IMR-90 (cell line): ENCODE measurements at regions not wholly inside any gene's neighbourhood (a gene's known extent, or its start where the extent isn't known, plus 50 kb on each side); places are given as distances from the start of the nearest gene placed in this dataset.

Experiments
- ATAC-seq: fragments of 200-7000 bp; cut with Tn5 transposase; 2 replicates; pipeline ENCODE4 v1.9.1; 2020; ENCODE audit warnings: low read depth, mild to moderate bottlenecking, moderate library complexity
- BruUV-seq: library from RNA; stranded (reverse); fragments of 400-500 nt; replicated peaks from 2 replicates; lab custom pipeline; 2021; lab: Mats Ljungman, UMichigan
- CTCF ChIA-PET: fragments of 300-600 bp; formaldehyde crosslinking; extraction: SDS; loops from one replicate; lab custom pipeline; 2021; ENCODE audit warnings: antibody characterized with exemption; lab: Yijun Ruan, JAX
- POLR2A ChIA-PET: fragments of 300-600 bp; sonication (Branson Sonifier 250); formaldehyde crosslinking; loops from one replicate; lab custom pipeline; 2022; ENCODE audit warnings: antibody characterized with exemption; ENCODE audit not compliant: unreplicated experiment; lab: Charles Lee
- DNase-seq: peaks from one replicate; pipeline ENCODE4 v3.0.0; 2013
- H2AFZ ChIP-seq: replicated peaks from 2 replicates; pipeline ENCODE3; 2013; ENCODE audit warnings: low read length, mild to moderate bottlenecking; ENCODE audit not compliant: poor library complexity
- H2AK5ac ChIP-seq: 2 replicates; pipeline ENCODE4 v1.6.1; 2013; ENCODE audit warnings: low read depth, low read length, inconsistent platforms
- H2AK9ac ChIP-seq: replicated peaks from 2 replicates; pipeline ENCODE3; 2013; ENCODE audit warnings: mild to moderate bottlenecking, low read depth, low read length, moderate library complexity; ENCODE audit not compliant: poor library complexity
- H2BK120ac ChIP-seq: 2 replicates; pipeline ENCODE4 v1.6.1; 2013; ENCODE audit warnings: low read depth, low read length, inconsistent platforms
- H2BK15ac ChIP-seq: 3 replicates; pipeline ENCODE4 v1.6.1; 2013; ENCODE audit warnings: low read depth, low read length, inconsistent platforms
- H2BK20ac ChIP-seq: 2 replicates; pipeline ENCODE4 v1.6.1; 2013; ENCODE audit warnings: low read depth, mild to moderate bottlenecking, inconsistent platforms, low read length, moderate library complexity
- H2BK5ac ChIP-seq: 2 replicates; pipeline ENCODE4 v1.6.1; 2013; ENCODE audit warnings: mild to moderate bottlenecking, low read depth, low read length, inconsistent platforms; ENCODE audit not compliant: poor library complexity, severe bottlenecking
- H3K14ac ChIP-seq: replicated peaks from 2 replicates; pipeline ENCODE4 v1.6.1; 2013; ENCODE audit warnings: low read depth, low read length, inconsistent platforms
- H3K18ac ChIP-seq: 2 replicates; pipeline ENCODE4 v1.6.1; 2013; ENCODE audit warnings: low read depth, low read length, control low read depth
- H3K23ac ChIP-seq: 2 replicates; pipeline ENCODE4 v1.6.1; 2013; ENCODE audit warnings: low read depth, low read length, inconsistent platforms
- H3K27ac ChIP-seq: 2 replicates; pipeline ENCODE4 v1.5.1; 2013; ENCODE audit warnings: mild to moderate bottlenecking, control low read depth, low read length; ENCODE audit not compliant: insufficient read depth
- H3K27me3 ChIP-seq: 2 replicates; pipeline ENCODE4 v1.6.1; 2013; ENCODE audit warnings: low read length; ENCODE audit not compliant: control insufficient read depth, insufficient read depth
- H3K36me3 ChIP-seq: 2 replicates; pipeline ENCODE4 v1.6.1; 2013; ENCODE audit warnings: low read length, mixed read lengths; ENCODE audit not compliant: control insufficient read depth, insufficient read depth
- H3K4ac ChIP-seq: 2 replicates; pipeline ENCODE4 v1.6.1; 2013; ENCODE audit warnings: low read depth, low read length, inconsistent platforms
- H3K4me1 ChIP-seq: 2 replicates; pipeline ENCODE4 v1.6.1; 2013; ENCODE audit warnings: low read length, mixed read lengths; ENCODE audit not compliant: control insufficient read depth, insufficient read depth
- H3K4me2 ChIP-seq: 2 replicates; pipeline ENCODE4 v1.6.1; 2013; ENCODE audit warnings: low read depth, mild to moderate bottlenecking, control low read depth, low read length, moderate library complexity
- H3K4me3 ChIP-seq: 2 replicates; pipeline ENCODE4 v1.5.1; 2013; ENCODE audit warnings: low read depth, mild to moderate bottlenecking, control low read depth, low read length, moderate library complexity; ENCODE audit not compliant: insufficient read depth
- H3K56ac ChIP-seq: 2 replicates; pipeline ENCODE4 v1.6.1; 2013; ENCODE audit warnings: low read length, inconsistent platforms; ENCODE audit not compliant: insufficient read depth; ENCODE audit errors: extremely low read depth
- H3K79me1 ChIP-seq, 2 experiments: 2 replicates each; pipeline ENCODE4 v1.6.1; 2013; ENCODE audit warnings: low read length in 2 of 2, inconsistent platforms in 1 of 2, low read depth in 1 of 2
- H3K9ac ChIP-seq: 2 replicates; pipeline ENCODE4 v1.6.1; 2013; ENCODE audit warnings: low read depth, low read length, control low read depth
- H3K9me1 ChIP-seq: 2 replicates; pipeline ENCODE4 v1.6.1; 2013; ENCODE audit warnings: low read length, inconsistent platforms; ENCODE audit not compliant: insufficient read depth
- H3K9me3 ChIP-seq: 2 replicates; pipeline ENCODE4 v1.6.1; 2013; ENCODE audit warnings: low read length; ENCODE audit not compliant: control insufficient read depth, insufficient read depth
- H4K20me1 ChIP-seq: 2 replicates; pipeline ENCODE4 v1.6.1; 2013; ENCODE audit warnings: low read length, inconsistent platforms; ENCODE audit not compliant: insufficient read depth
- H4K5ac ChIP-seq: 2 replicates; pipeline ENCODE4 v1.6.1; 2013; ENCODE audit warnings: mild to moderate bottlenecking, low read depth, low read length, control low read depth
- H4K8ac ChIP-seq, 2 experiments: 2 replicates each; pipeline ENCODE4 v1.6.1; 2013; ENCODE audit warnings: low read depth in 2 of 2, low read length in 2 of 2, control low read depth in 1 of 2, inconsistent platforms in 1 of 2
- H4K91ac ChIP-seq: 2 replicates; pipeline ENCODE4 v1.6.1; 2013; ENCODE audit warnings: low read depth, low read length, inconsistent platforms; ENCODE audit not compliant: insufficient read depth
- CEBPB ChIP-seq: IDR thresholded peaks from 2 replicates; pipeline ENCODE4 v1.6.1; 2012; ENCODE audit warnings: low read depth, low read length, improper control_type of control experiment
- CHD1 ChIP-seq: IDR thresholded peaks from 2 replicates; pipeline ENCODE4 v1.6.1; 2012; ENCODE audit warnings: low read depth, low read length, improper control_type of control experiment
- ELK1 ChIP-seq: fragments of 150-350 bp; IDR thresholded peaks from 2 replicates; pipeline ENCODE4 v1.6.1; 2016; ENCODE audit warnings: low read depth, mild to moderate bottlenecking, low read length, moderate library complexity, borderline replicate concordance
- MAFK ChIP-seq: IDR thresholded peaks from 2 replicates; pipeline ENCODE4 v1.6.1; 2012; ENCODE audit warnings: low read depth, low read length, improper control_type of control experiment
- MAZ ChIP-seq: IDR thresholded peaks from 2 replicates; pipeline ENCODE4 v1.6.1; 2012; ENCODE audit warnings: low read depth, mild to moderate bottlenecking, low read length, improper control_type of control experiment, moderate library complexity, borderline replicate concordance
- NFE2L2 ChIP-seq: fragments of 150-350 bp; IDR thresholded peaks from 2 replicates; pipeline ENCODE4 v1.6.1; 2016; ENCODE audit warnings: low read depth, mild to moderate bottlenecking, low read length
- RFX5 ChIP-seq: IDR thresholded peaks from 2 replicates; pipeline ENCODE4 v1.8.0; 2012; ENCODE audit warnings: low read depth, mild to moderate bottlenecking, low read length, moderate library complexity
- WGBS, 2 experiments: methylation state at CpG; one replicate each; pipeline versions ENCODE4 v1.1.5 to v1.1.7; 2013; ENCODE audit warnings: missing lambda C conversion rate in 2 of 2; ENCODE audit not compliant: insufficient read length in 1 of 2; ENCODE audit errors: extremely low coverage in 2 of 2; 5-methylcytosine and 5-hydroxymethylcytosine counted together
- dilution Hi-C: fragments of 300-500 bp; cut with HindIII; formaldehyde crosslinking; loops from one replicate; pipeline ENCODE4 v1.14.3; 2018; ENCODE audit warnings: low sequenced_read_pairs; ENCODE audit not compliant: unreplicated experiment
- in situ Hi-C: fragments of 300-500 bp; cut with MboI; formaldehyde crosslinking; loops from 3 replicates; pipeline ENCODE4 v1.14.3; 2019; ENCODE audit warnings: low sequenced_read_pairs, inconsistent platforms, mixed read lengths
- intact Hi-C: fragments of 100-400 bp; cut with micrococcal nuclease; formaldehyde crosslinking; loops from 2 replicates; pipeline ENCODE4 v1.10.0; 2022

DNA sequence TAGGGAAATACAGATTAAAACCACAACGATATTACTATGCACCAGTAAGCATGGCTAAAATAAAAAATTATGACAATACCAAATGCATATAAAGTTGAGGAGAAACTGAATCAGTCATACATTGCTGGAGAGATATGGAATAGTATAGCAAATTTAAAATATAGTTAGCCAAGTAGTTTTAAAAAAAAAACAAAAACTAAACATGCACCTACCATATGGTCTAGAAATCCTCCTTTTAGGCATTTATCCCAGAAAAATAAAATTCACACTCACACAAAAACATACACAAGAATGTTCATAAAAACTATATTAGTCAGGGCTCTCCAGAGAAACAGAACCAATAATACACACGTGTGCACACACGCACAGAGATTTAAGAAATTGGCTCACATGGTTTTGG, 175.8 kb downstream of the IPMK start:
- Histone ChIP-seq H2BK5ac (no peak overlapping the region), H2AK9ac (no peak overlapping the region), H3K14ac (no peak overlapping the region), H3K9ac (no peak overlapping the region), H2BK20ac (no peak overlapping the region), H3K23ac (no peak overlapping the region), H3K79me1 (no peaks in the 10 kb centered on the region), H4K20me1 (no peaks in the 10 kb centered on the region), H4K91ac (no peak overlapping the region), H2AFZ (no peak overlapping the region), H3K56ac (no peak overlapping the region), H2BK15ac (no peak overlapping the region), H4K8ac (no peak overlapping the region), H3K9me3 (no peaks in the 10 kb centered on the region), H3K4me2 (no peak overlapping the region), H3K4me3 (no peak overlapping the region), H3K36me3 (no peaks in the 10 kb centered on the region), H3K4ac (no peak overlapping the region), H2AK5ac (no peak overlapping the region), H3K9me1 (no peaks in the 10 kb centered on the region), H3K4me1 (no peaks in the 10 kb centered on the region), H3K27ac (no peak overlapping the region), H3K18ac (no peak overlapping the region), H3K27me3 (no peaks in the 10 kb centered on the region), H2BK120ac (no peak overlapping the region), H4K5ac (no peak overlapping the region)
- ATAC-seq: no peak
- WGBS, 2 experiments: no CpG with 5 or more reads among the region's 3 CpGs
- in situ Hi-C loops (no loop called here), dilution Hi-C loops (no loop called here), intact Hi-C loops (no loop called here)
- CTCF ChIA-PET: no interaction called here
- no peak for DNase-seq
- TF ChIP-seq MAFK (no peak), ELK1 (no peak), CHD1 (no peak), MAZ (no peak), RFX5 (no peak), CEBPB (no peak), NFE2L2 (no peak)
- POLR2A ChIA-PET: no interaction called here
- BruUV-seq: no TSS peak
